Lower lobe of right lung (tissue), 2 donors: ENCODE measurements at regions not wholly inside any gene's neighbourhood (a gene's known extent, or its start where the extent isn't known, plus 50 kb on each side); places are given as distances from the start of the nearest gene placed in this dataset.

Source experiments
- ATAC-seq, 2 donors: fragments of 200-7000 bp; cut with Tn5 transposase; one replicate each; pipeline ENCODE4 v1.9.1; 2020 to 2022; ENCODE audit warnings: mild to moderate bottlenecking in 2 of 2, moderate library complexity in 2 of 2
- DNase-seq: peaks from one replicate; pipeline ENCODE4 v3.0.0-alpha.2; 2020
- H3K27ac ChIP-seq: fragments of 200-600 bp; one replicate; pipeline ENCODE4 v1.8.0; 2022
- H3K27me3 ChIP-seq: fragments of 200-600 bp; one replicate; pipeline ENCODE4 v1.8.0; 2022; ENCODE audit warnings: low read depth
- H3K36me3 ChIP-seq: fragments of 200-600 bp; one replicate; pipeline ENCODE4 v1.8.0; 2022; ENCODE audit warnings: mild to moderate bottlenecking
- H3K4me1 ChIP-seq: fragments of 200-600 bp; one replicate; pipeline ENCODE4 v1.8.0; 2022
- H3K4me3 ChIP-seq: fragments of 200-600 bp; one replicate; pipeline ENCODE4 v1.8.0; 2022; ENCODE audit warnings: mild to moderate bottlenecking
- H3K9me3 ChIP-seq: fragments of 200-600 bp; one replicate; pipeline ENCODE4 v1.8.0; 2022
- intact Hi-C: fragments of 100-400 bp; cut with DNase I; formaldehyde crosslinking; loops from one replicate; pipeline ENCODE4 v1.11.0; 2022
- TF ChIP-seq, protein P1 (sequence below): fragments of 200-600 bp; IDR thresholded peaks from one replicate; pipeline ENCODE4 v1.8.0; 2022; ENCODE audit warnings: antibody characterized with exemption, mild to moderate bottlenecking
- donor health status: DM: no; HTN: yes; CAD: no; lungs with severe emphysema.

DNA sequence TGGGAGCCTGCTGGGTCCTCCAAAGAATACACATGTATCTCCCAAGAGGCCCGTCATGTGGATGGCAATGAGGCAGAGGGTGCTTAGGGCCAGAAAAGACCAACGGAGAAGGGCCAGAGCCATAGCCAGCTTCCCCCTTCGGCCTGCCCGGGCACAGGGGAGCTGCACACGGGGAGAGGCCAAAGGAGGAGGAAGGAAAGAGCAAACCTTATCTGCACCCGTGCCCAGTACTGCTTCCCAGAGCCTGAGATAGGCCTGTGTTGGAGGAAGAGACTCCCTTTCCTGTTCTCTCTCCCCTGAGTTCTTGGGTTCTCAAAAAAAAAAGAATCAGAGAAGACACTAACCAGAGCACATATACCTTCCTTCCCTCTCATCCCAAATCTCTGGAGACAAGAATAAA lies 250.3 kb downstream of the ANAPC1 start:
- intact Hi-C loops = no loop called here
- H3K4me3 ChIP-seq = no peak overlapping the region
- no peak for DNase-seq
- no peaks in the 10 kb centered on the region for H3K36me3 ChIP-seq
- ATAC-seq = no peak
- no peaks in the 10 kb centered on the region for H3K27me3 ChIP-seq
- H3K9me3 ChIP-seq = peaks cover 14% of the 10 kb centered on the region
- TF ChIP-seq, protein P1, sequence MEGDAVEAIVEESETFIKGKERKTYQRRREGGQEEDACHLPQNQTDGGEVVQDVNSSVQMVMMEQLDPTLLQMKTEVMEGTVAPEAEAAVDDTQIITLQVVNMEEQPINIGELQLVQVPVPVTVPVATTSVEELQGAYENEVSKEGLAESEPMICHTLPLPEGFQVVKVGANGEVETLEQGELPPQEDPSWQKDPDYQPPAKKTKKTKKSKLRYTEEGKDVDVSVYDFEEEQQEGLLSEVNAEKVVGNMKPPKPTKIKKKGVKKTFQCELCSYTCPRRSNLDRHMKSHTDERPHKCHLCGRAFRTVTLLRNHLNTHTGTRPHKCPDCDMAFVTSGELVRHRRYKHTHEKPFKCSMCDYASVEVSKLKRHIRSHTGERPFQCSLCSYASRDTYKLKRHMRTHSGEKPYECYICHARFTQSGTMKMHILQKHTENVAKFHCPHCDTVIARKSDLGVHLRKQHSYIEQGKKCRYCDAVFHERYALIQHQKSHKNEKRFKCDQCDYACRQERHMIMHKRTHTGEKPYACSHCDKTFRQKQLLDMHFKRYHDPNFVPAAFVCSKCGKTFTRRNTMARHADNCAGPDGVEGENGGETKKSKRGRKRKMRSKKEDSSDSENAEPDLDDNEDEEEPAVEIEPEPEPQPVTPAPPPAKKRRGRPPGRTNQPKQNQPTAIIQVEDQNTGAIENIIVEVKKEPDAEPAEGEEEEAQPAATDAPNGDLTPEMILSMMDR = no peak
- H3K4me1 ChIP-seq = no peaks in the 10 kb centered on the region
- no peak overlapping the region for H3K27ac ChIP-seq

DNA sequence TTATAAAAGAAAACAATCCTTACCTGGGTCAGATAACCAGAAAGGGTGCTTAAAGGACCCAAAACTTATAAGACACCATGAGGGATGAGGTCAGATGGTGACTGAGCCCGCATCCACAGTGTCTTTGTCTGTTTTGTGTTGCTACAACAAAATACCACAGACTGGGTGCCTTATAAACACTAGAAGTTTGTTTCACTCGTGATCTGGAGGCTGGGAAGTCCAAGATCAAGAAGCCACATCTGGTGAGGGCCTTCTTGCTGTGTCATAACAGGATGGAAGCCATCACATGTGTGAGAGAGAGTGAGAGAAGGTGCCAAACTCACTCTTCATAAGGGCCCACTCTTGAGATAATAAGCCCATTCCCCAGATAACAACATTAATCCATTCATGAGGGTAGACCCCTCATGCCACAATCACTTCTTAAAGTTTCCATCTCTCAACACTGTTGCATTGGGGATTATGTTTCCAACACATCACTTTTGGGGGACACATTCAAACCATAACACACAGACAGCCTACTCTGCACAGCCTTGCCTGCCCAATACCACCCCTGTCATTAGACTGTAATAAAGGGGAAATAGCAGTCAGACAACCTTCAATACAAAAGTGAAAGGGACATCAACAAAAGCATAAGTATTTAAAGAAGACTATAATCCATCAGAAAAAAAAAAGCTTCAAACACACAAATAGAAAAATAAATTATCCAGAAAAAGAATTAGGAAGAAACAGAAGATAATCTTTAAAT lies 249.8 kb downstream of the ANAPC1 start:
- no peaks in the 10 kb centered on the region for H3K36me3 ChIP-seq
- no peak overlapping the region for H3K4me3 ChIP-seq
- no peaks in the 10 kb centered on the region for H3K27me3 ChIP-seq
- intact Hi-C loops = no loop called here
- DNase-seq = no peak
- TF ChIP-seq, protein P1 = no peak
- H3K27ac ChIP-seq = no peak overlapping the region
- no peak for ATAC-seq
- H3K4me1 ChIP-seq = no peaks in the 10 kb centered on the region
- peaks cover 13% of the 10 kb centered on the region for H3K9me3 ChIP-seq

DNA sequence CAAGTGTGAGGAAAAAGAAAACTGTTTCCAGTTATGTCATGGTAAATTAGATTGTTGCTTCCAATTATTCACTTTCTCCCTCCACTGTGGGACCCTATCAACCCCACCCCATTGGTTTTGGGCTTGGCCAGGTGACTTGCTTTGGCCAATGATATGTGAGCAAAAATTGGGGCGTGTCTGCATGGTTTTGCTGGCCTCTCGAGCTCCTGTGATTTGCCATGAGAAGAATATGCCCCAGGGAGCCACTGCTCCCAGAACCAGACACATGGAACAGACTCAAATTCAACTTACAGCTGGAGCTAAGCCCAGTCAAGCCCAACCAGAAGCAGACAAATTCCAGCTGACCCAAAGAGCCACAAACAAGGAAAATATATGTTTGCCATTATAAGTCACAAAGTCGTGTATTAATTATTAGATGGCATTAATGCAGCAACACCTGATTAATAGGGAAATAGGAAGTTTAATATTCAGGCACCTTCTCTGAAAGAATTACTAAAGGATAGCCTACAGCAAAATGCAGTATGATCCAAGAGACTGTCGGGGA lies 248.9 kb downstream of the ANAPC1 start:
- intact Hi-C loops = no loop called here
- TF ChIP-seq, protein P1 = no peak

DNA sequence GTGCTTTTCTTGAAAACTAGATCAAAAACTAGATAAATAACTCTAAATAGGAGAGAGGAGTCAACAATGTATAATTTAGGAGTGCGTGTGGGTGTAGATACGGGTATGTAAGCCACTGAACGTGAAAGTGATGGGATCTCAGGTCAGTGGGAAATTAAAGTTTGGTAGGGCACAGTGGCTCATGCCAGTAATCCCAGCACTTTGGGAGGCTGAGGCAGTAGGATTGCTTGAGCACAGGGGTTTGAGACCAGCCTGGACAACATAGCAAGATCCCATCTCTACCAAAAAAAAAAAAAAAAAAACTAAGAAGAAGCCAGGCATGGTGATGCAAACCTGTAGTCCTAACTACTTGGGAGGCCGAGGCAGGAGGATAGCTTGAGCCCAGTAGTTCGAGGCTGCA lies 247.1 kb downstream of the ANAPC1 start:
- H3K4me1 ChIP-seq = no peaks in the 10 kb centered on the region
- H3K27me3 ChIP-seq = no peaks in the 10 kb centered on the region
- H3K36me3 ChIP-seq = no peaks in the 10 kb centered on the region
- DNase-seq (no peak), ATAC-seq (no peak)
- TF ChIP-seq, protein P1 = no peak
- no peak overlapping the region for H3K4me3 ChIP-seq
- intact Hi-C loops = no loop called here
- H3K9me3 ChIP-seq = no peaks in the 10 kb centered on the region
- no peak overlapping the region for H3K27ac ChIP-seq

More for the DNA sequence above, 248.9 kb downstream of the ANAPC1 start:
- no peak overlapping the region for H3K4me3 ChIP-seq
- no peak for ATAC-seq
- no peaks in the 10 kb centered on the region for H3K27me3 ChIP-seq
- H3K27ac ChIP-seq = no peak overlapping the region
- H3K9me3 ChIP-seq = peaks cover 6% of the 10 kb centered on the region
- DNase-seq = no peak
- no peaks in the 10 kb centered on the region for H3K36me3 ChIP-seq
- no peaks in the 10 kb centered on the region for H3K4me1 ChIP-seq

DNA sequence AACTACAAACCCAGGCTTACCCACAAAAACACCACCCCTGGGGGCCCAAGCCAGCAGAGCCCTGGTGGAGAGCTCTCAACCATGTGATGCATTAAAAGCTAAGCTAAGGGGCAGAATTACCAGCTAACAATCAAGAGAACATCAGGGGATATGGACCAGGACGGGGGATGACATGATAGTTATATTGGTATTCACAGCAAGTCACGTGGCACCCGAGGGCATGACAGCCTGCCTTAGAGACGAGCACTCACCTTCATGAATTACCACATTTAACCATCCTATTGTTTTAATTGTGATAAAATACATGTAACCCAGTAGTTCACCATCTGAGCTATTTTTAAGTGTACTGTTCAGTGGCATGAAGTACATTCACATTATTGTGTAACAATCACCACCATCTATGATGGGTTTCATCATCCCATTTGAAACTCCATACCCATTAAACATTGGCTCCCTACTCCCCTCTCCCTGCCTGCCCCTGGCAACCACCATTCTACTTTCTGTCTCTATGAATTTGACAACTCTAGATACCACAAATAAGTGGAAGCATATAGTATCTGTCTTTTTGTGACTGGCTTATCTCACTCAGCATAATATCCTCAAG lies 245.6 kb downstream of the ANAPC1 start:
- TF ChIP-seq, protein P1 = no peak
- intact Hi-C loops = no loop called here
- no peaks in the 10 kb centered on the region for H3K27me3 ChIP-seq
- DNase-seq (no peak), ATAC-seq (no peak)
- H3K4me1 ChIP-seq = peaks cover 11% of the 10 kb centered on the region
- no peak overlapping the region for H3K4me3 ChIP-seq
- H3K27ac ChIP-seq = no peak overlapping the region
- no peaks in the 10 kb centered on the region for H3K9me3 ChIP-seq
- H3K36me3 ChIP-seq = no peaks in the 10 kb centered on the region
